HT1080 (cell line): ENCODE measurements at regions not wholly inside any gene's neighbourhood (a gene's known extent, or its start where the extent isn't known, plus 50 kb on each side); places are given as distances from the start of the nearest gene placed in this dataset.
A peak's percentile ranks its signal among the peaks of the same experiment; 100 is the strongest.
"Not testable (repeated sequence)": the region's sequence is repeated elsewhere in the genome, so short reads cannot be mapped to it uniquely, and the experiment has no call there.

Experiments
- DNase-seq: peaks from one replicate; pipeline ENCODE4 v3.0.0-alpha.2; 2015; ENCODE audit warnings: low read depth

DNA sequence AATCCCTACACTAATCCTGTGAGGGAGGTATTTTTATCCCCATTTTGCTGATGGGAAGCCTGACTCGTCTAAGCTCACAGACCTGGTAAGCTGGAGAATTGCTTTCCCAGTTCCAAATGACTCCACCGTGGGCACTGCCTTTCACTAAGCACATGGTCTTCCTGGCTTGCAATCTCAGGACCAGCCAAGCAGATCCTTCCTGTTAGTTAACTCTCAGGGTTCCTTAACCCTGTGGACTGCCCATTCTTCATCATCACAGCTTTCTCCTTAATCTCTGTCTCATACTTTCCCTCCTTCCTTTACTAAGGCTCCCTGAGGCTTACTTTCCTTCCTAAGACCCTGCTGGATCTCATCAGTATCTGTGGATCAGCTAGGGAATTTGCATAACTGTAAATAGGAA, 122.2 kb upstream of the ZEB2 start:
- no peak for DNase-seq

DNA sequence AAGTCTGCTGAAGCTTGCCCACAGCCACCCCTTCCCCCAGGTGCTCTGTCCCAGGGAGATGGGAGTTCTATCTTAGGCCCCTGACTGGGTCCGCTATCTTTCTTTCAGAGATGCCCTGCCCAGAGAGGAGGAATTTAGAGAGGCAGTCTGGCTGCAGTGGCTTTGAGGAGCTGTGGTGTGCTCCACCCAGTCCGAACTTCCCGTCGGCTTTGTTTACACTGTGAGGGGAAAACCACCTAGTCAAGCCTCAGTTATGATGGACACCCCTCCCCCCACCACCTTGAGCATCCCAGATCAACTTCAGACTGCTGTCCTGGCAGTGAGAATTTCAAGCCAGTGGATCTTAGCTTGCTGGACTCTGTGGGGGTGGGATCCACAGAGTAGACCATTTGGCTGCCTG, 118.3 kb upstream of the ZEB2 start:
- peak; percentile 0 for DNase-seq

DNA sequence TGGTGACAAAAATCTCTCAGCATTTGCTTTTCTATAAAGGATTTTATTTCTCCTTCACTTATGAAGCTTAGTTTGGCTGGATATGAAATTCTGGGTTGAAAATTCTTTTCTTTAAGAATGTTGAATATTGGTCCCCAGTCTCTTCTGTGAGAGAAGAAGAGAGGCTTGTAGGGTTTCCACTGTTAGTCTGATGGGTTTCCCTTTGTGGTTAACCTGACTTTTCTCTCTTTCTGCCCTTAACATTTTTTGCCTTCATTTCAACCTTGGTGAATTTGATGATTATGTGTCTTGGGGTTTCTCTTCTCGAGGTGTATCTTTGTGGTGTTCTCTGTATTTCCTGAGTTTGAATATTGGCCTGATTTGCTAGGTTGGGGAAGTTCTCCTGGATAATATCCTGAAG, 116.9 kb upstream of the ZEB2 start:
- DNase-seq: not testable (repeated sequence)

DNA sequence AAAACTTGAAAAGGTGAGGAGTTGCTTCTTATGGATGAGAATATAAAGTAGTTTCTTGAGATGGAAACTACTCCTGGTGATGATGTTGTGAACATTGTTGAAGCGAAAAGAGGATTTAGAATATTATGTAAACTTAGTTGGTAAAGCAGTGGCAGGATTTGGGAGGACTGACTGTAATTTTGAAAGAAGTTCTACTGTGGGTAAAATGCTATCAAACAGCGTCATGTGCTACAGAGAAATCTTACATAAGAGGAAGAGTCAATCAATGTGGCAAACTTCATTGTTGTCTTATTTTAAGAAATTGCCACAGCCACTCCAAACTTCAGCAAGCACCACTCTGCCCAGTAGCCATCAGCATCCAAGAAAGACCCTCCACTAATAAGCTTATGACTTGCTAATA, 112.9 kb upstream of the ZEB2 start:
- DNase-seq: no peak

DNA sequence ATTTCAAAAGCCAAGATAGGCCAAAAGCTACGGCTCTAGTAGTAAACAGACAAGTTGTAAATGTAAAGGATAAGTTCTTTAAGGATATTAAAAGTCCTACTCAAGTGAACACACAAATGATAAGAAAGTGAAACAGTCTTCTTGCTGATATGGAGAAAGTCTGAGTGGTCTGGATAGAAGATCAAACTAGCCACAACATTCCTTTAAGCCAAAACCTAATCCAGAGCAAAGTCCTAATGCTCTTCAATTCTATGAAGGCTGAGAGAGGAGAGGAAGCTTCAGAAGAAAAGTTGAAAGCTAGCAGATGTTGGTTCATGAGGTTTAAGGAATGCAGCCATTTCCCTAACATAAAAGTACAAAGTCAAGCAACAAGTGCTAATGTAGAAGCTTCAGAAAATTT, 111.7 kb upstream of the ZEB2 start:
- DNase-seq: no peak

DNA sequence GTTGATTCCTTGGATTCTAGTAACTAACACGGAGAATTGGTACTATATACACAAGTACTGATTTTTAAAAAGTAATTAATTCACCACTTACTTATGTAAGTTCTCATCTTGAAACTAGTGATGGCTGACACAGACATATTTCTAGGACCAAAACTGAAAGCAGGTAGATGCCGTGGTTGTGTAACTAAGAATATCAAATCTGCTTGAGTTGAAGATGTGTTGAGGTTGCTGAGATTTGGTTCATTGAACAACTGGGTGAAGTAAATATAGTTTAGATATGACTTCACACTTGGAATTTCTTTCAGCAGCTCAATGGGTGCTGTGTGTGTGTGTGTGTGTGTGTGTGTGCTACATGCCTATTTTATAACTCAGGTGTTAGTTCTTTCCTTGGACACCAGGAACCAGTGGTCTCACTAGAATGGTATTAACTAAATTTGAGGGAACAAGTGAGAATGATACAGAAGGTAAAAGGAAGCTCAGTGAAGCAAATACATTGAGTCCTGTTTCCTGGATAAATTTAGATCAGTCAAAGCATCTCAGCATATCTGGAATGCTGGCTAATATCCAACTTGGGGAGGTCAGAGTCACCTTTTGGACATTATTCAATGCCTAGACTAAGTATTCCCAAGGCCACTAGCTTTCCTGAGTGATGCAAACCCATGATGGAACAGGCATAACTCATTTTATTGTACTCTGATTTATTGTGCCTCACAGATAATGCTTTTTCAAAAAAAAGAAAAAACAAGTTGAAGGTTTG, 110.7 kb upstream of the ZEB2 start:
- no peak for DNase-seq

DNA sequence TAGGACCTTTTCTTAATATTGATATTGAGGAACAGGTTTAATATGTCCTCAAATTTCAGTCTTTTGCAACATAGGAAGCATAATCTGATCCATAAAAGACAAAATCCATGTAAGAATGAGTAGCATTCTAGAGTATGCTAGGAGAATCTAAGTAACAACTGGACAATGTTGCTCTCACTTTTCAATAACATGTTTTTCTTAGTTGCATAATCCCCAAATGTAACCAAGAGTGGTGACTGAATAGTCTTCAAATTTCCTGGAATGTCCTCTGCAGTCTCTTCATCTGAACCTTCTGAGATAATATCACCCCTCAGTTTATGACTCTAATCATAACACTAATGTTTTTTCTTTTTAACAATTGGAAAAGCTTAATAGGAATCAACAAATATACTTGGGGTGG, 110.0 kb upstream of the ZEB2 start:
- DNase-seq: no peak

DNA sequence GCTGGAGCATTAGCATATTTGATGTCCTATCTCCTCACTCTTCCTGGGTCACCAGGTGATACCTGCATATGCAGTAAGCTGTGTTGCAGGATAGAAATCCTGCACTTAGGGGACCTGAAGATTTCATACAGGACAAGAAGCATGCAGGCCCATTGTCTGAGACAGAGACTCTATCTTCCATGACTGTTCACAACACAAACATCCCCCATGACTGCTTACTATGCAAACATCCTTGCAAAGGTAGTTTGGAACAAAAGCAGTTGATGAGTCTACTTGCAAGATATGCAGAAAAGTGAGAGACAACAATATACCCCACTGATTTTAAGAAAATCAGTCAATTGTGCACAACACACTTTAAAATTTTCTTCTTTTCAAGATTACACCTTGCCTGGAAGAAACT, 108.6 kb upstream of the ZEB2 start:
- DNase-seq: no peak

DNA sequence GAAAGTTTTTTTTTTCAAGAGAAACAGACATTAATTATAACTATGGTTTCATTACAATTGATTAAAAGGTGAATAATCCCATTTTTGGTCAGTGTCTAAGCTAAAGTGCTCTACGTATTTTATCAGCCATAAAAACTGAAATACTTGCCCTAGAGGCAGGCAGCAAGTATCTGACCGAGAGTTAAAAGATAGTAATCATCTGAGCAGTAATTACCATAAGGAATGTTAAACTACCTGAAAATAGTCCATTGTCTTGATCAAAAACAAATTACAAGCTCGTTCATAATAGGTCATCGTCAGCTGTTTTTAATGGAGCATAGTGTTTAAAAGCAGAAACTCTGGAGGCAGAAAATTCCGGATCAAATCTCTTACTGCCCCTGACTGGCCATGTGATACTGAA, 105.7 kb upstream of the ZEB2 start:
- no peak for DNase-seq

DNA sequence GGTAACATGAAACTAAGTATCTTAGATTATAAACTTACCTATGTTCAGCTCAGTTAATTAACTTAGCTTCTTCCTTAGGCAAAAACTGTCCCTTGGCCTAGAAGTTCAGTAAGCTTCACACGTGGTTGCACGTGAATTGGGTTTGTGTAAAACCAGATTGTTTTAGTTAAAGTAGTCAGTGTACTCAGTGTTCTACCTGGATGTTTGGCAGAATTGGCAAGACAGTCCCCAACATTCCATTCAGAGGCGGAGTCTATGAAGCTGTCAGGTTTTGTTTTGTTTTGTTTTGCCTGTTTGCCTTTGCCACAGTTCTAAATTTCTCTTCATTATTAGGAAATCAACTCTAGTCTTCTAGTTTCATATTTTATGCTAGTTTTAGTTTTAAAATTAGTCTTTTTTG, 105.3 kb upstream of the ZEB2 start:
- no peak for DNase-seq

DNA sequence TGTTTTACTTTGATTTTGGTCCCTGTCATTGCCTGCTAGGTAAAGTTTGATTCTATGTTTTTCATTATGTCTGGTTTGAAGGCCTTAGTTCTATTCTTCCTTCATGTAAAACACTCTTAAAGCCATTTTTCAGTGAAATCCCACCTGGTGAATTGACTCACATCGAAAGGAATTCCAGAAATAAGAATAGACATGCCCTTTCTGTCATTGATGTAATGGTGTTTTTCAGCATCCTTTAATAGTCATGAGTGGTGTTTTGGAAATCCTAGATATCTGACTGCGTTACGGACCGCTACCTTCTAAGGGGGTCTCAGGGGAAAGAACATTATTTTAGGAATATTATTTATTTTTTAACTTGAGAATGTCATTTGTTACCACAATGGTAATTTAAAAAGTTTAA, 104.5 kb upstream of the ZEB2 start:
- no peak for DNase-seq

DNA sequence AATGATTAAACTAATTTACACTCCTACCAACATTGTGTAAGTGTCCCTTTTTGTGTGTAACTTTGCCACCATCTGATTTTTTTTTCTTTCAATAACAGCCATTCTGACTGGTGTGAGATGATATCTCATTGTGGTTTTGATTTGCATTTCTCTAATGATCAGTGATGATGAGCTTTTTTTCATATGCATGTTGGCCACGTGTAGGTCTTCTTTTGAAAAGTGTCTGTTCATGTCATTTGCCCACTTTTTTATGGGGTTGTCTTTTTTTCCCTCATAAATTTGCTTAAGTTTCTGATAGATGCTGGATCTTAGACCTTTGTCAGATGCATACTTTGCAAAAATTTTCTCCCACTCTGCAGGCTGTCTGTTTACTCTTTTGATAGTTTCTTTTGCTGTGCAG, 102.5 kb upstream of the ZEB2 start:
- not testable (repeated sequence) for DNase-seq

DNA sequence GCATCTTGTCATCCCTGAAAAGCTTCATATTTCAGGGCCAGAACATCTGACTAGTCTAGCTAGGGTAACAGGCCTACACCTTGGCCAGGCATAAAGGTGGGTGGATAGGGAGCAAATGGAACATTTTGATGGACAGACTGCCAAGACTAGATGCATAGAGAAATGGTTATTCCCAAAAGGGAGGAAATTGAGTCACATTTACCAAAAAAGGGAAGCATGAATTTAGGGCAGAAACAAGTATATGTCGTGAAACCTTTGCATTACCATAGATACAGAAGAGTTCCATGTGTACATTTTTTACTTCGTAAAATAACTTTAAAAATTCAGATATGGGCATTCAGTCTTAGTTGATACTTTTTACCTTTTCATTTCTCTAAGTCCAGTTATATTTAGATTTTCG, 101.3 kb upstream of the ZEB2 start:
- DNase-seq: no peak

DNA sequence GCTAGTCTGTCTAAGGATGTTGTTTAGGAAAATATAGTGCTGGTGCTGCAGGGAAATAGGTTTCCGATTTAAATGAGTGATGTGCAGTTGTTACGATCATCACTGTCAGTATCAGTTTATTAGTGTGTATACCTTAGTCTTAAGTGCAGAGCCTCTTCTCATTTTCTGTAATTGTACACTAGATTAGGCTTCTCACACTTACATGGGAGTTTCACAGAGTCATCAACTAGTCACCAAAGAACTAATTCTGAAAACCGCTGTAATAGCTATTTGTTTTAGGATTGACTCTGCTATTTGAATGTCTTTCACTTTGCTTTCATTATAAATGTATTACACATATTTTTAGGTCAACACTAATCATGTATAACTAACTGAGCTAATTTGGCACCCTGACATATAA, 99.8 kb upstream of the ZEB2 start:
- DNase-seq: no peak

DNA sequence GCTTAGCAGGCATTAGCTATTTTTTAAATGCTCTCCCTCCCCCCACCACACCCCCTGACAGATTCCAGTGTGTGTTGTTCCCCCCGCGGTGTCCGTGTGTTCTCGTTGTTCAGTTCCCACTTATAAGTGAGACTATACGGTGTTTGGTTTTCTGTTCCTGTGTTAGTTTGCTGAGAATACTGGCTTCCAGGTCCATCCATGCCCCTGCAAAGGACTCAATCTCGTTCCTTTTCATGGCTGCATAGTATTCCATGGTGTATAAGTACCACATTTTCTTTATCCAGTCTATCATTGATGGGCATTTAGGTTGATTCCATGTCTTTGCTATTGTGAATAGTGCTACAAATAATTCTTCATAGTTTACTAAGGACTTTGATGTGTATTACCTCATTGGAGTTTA, 97.3 kb upstream of the ZEB2 start:
- not testable (repeated sequence) for DNase-seq

DNA sequence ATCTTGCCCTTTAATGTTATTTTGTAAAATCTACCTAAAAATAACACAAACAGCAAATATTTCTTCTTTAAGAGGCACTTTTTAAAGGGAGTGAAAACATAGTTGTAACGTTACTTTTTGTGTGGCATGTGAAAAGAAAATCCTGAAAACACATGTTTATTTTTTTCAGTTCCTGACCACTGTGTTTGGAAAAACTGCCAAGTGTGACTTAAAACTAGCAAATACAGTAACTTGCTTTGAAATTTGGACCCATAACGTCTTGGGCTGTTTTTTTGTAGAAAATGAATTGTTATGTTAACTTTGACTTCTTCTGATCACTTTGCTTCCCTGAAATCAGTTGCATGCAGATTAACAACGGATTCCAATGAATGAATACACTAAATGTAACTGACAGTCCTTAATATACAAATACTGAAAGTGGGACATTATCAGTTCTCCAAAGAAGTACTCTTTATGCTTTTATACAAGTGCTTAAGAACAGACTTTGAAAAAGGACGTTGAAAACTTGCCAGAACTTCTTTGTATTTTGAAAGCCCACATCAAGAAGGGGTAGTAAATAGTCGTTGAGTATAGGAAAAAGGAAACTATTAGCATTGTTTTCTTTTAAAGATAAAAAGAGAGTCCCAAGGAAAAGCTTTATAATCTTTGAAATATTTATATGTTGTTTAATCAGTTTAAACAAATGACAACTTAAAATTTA, 96.1 kb upstream of the ZEB2 start:
- DNase-seq: no peak

DNA sequence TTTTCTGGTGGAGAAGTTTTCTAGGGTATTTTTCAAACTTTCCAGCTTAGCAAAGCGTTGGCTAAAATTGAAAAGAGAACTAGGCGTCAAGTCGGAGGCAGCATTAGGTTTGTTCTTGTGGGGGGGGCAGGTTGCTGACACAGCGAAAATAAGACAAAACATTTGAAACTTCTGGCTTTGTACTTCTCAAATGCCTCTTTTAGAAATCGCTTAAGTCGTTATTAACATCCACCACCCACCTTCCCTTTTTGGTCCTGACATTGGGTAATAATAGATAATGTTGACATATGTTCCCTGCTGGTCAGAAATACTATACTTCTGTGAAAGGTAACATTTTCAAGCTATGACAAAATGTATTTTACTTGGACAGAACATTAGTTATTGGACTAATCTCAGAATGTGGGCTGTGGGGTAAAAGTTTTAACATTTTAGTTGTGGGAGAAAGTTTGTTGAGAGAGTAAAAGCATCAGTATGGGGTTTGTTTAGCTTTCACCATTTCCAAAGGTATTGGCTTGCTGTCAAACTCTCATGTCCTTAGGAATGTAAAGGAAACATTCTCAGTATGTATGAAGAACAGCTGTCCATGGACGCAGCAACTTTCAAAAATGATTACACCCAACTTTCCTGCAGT, 88.1 kb upstream of the ZEB2 start:
- no peak for DNase-seq

DNA sequence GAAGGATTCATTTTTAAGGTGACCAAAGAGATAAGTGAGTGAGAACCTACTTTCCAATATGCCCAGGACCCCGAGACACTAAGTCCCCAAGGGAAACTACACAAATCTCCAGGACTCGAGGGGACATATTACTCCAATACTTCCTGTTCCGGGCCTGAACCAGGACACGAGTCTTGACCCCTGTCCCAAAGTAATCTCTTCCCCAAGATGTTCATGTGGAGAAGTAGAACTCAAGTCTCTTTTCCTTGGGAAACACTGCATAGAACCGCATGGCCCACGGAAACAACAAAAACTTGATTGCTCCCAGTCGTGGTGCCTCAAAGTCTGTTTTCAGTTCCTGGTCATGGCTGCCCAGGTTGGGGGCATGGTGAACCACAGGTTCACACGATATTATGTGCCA, 87.2 kb upstream of the ZEB2 start:
- no peak for DNase-seq

DNA sequence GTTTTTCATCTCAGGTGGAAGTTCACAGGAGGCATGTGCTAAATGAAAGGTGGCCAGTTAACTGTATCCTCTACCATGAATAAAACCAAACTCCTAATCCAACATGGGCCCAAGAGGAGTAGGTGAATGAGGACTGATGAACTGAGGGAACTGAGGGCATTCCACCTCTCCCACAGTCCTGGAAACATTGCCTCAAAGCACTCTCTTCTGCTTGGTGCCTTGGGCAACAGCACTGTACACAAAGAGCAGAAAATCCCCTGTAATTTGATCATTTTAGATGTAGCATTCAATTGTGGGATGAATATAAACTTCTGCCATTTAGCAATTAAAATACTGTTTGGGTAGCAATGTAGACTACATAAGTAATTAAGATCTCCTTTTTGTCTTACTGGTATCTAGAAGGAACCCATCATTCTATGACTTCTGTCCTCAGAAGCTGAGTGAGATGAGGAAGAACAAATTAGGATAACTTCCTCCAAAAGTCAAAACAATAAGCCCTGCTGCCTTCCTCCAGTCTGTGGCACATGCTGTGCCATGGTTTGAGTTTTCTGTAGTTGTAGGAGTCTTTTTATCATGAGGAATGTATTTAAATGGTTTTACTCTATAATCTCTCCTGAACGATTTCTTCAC, 86.7 kb upstream of the ZEB2 start:
- DNase-seq: no peak

DNA sequence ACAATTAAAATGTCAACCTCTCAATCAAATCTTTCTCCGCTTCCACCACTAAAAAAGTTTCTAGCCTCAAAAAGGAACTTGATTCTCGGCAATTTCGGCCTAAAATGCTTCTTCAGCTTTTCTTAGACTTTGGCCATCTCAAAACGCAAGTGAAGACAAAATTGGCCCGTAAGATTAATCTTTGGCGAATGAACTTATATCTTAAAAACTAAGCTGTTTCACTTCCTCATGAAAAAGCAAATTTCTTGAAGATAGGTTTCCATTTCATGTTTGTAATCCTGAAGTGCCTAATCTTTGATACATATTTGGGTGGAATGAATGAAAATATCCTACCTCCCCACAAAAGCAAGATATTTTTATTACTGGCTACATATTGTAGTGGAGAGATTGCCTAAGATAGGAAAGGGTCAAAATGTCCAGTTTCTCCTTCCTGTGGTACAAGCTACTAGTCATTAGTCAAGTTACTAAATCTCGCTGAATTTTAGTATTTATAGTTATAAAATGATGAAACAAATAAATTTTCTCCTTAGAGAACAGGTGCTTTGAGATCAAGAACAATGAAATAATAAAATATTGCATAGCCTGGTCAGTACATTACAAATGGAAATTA, 85.4 kb upstream of the ZEB2 start:
- no peak for DNase-seq

DNA sequence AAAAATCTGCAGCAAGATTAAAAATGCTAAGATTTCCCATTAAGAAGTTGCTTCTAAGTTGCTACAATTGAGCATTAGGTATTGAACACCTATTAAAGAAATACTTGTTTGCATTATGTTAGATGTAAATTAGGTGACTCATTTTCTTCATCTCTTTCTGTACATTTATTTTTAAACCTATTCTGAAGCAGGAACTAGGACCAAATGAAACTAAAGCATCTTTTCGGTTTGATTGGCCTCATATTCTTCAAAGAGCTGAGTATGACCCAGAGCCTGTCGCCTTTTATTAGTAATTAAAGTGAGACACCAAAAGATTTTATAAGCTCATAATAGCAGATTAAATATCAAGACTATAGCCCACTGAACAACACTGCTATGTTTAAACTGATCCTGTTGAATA, 83.4 kb upstream of the ZEB2 start:
- no peak for DNase-seq

DNA sequence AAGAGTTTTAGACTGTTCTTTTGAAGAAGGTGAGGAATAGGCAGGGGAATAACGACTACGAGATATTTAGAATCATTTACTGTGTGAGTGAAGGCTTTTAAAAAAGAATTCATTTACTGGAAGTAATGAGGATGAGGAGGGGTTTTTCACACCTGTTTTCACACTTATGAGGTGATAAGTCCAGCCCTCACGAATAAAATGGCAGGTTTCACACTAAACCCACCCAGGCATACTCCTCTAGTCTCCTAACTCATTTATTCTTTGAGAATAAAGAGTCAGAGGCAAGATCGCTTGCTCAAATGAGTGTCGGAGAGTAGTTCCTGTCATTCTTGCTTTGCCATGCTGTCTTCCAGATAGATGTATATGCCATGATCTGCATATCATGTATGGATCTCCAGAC, 79.0 kb upstream of the ZEB2 start:
- no peak for DNase-seq
